ENCODE measurements at regions not wholly inside any gene's neighbourhood (a gene's known extent, or its start where the extent isn't known, plus 50 kb on each side); places are given as distances from the start of the nearest gene placed in this dataset.

DNA sequence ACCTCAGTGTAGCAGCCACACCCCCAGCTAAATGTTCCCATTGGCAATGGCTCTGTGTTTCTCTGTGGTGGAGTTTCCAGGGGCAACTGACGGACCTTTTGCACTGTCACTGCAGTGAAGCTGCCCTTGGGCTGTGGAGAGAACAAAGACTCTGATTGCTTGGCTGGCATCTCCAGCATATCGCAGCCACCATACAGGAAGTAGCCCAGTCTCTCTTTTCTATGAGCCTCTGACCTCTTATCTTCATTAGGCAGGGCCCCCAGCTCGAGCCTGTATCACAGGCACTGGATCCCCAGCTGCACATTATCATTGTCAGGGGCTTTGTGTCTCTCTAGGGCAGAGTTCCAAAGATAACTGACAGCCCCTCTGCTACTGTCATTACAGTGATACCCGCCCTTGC lies 483.5 kb downstream of the ARAP2 start:
- FAIRE-seq (no peak), DNase-seq (ENCODE audit: insufficient read length, low spot score) (no peak)

GRCh38 chr4:35771571-35771970 lies 472.7 kb downstream of the ARAP2 start:
- DNase-seq (ENCODE audit: insufficient read length, low spot score): no peak

GRCh38 chr4:35772291-35772690 lies 472.0 kb downstream of the ARAP2 start:
- no peak for FAIRE-seq

More at GRCh38 chr4:35771571-35771970, 472.7 kb downstream of the ARAP2 start:
- FAIRE-seq: no peak

GRCh38 chr4:35789899-35790574 lies 454.3 kb downstream of the ARAP2 start:
- DNase-seq (ENCODE audit: insufficient read length, low spot score) (no peak), FAIRE-seq (no peak)

More at GRCh38 chr4:35772291-35772690, 472.0 kb downstream of the ARAP2 start:
- no peak for DNase-seq (ENCODE audit: insufficient read length, low spot score)

GRCh38 chr4:35793045-35793722 lies 451.1 kb downstream of the ARAP2 start:
- FAIRE-seq (no peak), DNase-seq (ENCODE audit: insufficient read length, low spot score) (no peak)

- no peak for DNase-seq (ENCODE audit: insufficient read length, low spot score)
- FAIRE-seq: no peak
Measured at GRCh38 chr4:35793766-35794165, 450.5 kb downstream of the ARAP2 start.

GRCh38 chr4:35800669-35801068 lies 443.6 kb downstream of the ARAP2 start:
- FAIRE-seq (no peak), DNase-seq (ENCODE audit: insufficient read length, low spot score) (no peak)

GRCh38 chr4:35802644-35803043 lies 441.7 kb downstream of the ARAP2 start:
- FAIRE-seq: no peak

GRCh38 chr4:35818520-35818919 lies 425.8 kb downstream of the ARAP2 start:
- DNase-seq (ENCODE audit: insufficient read length, low spot score) (no peak), FAIRE-seq (no peak)

More at GRCh38 chr4:35802644-35803043, 441.7 kb downstream of the ARAP2 start:
- no peak for DNase-seq (ENCODE audit: insufficient read length, low spot score)

GRCh38 chr4:35820003-35820402 lies 424.3 kb downstream of the ARAP2 start:
- FAIRE-seq (no peak), DNase-seq (ENCODE audit: insufficient read length, low spot score) (no peak)

GRCh38 chr4:35824231-35824630 lies 420.1 kb downstream of the ARAP2 start:
- no peak for DNase-seq (ENCODE audit: insufficient read length, low spot score)
- FAIRE-seq: no peak

DNA sequence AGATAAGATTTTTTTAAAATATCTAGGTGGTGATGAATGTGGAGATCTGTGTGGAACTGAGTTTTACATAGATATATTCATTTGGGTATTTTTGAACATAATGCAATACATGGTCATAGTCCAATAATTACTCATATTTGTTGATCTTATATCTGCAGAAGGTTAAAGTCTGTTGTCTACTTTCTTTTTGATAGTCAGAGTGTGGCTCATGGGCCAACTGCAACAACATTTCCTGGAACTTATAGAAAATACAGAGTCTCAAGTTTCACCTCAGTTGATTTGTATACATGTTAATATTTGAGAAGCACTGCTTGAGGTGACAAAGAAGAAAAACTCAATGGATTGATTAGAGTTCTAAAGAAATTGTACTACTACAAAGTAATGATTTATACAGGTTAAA lies 408.4 kb downstream of the ARAP2 start:
- no peak for DNase-seq (ENCODE audit: insufficient read length, low spot score)
- FAIRE-seq: no peak

DNA sequence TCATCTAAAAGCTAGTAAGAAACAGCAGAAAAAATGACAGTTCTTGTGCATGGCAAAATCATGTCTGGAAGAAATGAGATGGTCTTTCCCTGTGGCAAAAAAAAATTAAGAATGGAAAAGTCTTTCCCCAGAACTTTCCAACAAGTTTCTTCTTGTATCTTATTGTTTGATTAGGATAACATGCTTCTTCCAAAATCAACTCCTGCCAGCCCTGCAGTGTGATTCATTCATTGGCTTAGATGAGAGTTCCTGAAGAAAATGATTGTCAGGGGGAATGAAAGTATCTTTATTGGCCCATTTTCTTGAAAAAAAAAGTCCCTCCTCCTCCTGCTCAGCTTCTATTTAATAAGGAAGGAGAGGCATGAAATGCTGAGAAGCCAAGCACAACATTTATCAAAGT lies 407.7 kb downstream of the ARAP2 start:
- FAIRE-seq: no peak
- DNase-seq (ENCODE audit: insufficient read length, low spot score): no peak

GRCh38 chr4:35867057-35867456 lies 377.3 kb downstream of the ARAP2 start:
- FAIRE-seq: no peak
- DNase-seq (ENCODE audit: insufficient read length, low spot score): no peak

GRCh38 chr4:35872273-35872672 lies 372.0 kb downstream of the ARAP2 start:
- DNase-seq (ENCODE audit: insufficient read length, low spot score) (no peak), FAIRE-seq (no peak)

DNA sequence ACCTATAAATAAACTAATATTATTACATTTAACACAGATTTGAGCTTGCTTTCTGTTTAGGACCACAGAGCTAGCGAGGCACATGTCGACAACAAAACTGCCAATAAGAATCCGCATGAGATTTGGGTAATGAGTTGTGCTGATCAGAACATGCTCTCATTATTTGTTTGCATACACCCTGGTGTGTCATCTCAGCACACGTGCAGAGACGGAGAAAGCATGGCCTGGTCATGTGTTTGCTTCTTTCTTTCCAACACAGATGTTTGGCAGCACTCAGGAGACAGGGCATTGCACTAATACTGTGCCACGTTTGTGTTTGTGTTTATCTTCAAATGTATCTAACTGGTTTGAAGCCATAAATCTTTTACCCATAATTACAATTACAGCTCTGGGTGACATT lies 364.8 kb downstream of the ARAP2 start:
- no peak for FAIRE-seq
- no peak for DNase-seq (ENCODE audit: insufficient read length, low spot score)

DNA sequence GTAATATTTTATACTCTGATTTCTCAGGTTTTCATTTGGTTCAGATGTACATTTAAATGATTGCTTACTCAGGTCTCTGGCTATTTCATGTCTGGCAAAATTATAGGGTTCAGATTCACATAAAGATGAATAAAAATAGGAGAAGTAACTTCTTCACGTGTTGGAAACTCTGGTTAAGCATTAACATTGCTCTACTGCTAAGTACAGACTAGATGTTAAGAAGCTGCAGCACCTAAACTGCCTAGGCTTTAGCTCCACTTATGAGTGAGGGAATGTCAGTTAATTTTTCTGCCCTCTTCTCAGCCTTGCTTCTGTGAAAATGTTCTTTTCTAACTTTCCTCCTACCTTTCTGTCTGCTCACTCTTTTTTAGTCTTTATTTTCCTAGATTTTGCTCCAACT lies 361.2 kb downstream of the ARAP2 start:
- DNase-seq (ENCODE audit: insufficient read length, low spot score): no peak

GRCh38 chr4:35884714-35885480 lies 359.4 kb downstream of the ARAP2 start:
- no peak for DNase-seq (ENCODE audit: insufficient read length, low spot score)
- no peak for FAIRE-seq

More for the DNA sequence above, 361.2 kb downstream of the ARAP2 start:
- FAIRE-seq: no peak

DNA sequence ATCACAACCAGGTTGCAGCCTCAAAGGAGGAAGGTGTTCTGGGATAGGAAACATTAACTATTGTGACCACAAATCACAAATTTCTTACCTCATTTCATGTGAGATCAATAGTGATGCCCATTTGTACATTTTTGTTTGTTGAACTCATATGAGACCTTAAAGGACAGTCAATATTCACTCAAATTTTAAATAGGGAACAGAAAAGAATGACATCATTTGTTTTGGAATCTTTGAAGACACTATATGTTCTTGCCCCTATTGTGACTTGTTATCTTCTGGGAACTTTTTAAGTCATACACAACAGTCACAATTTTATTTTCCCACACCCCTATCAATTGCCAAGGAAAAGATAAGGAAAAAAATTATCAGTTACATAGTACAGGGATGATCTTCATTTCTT lies 346.5 kb downstream of the ARAP2 start:
- DNase-seq (ENCODE audit: insufficient read length, low spot score) (no peak), FAIRE-seq (no peak)

GRCh38 chr4:35900286-35901243 lies 343.7 kb downstream of the ARAP2 start:
- no peak for FAIRE-seq
- no peak for DNase-seq (ENCODE audit: insufficient read length, low spot score)

All from GM19239 (cell line).